Hepatocyte (in vitro differentiated cells): ENCODE measurements at regions not wholly inside any gene's neighbourhood (a gene's known extent, or its start where the extent isn't known, plus 50 kb on each side); places are given as distances from the start of the nearest gene placed in this dataset.

Source experiments
- CTCF ChIP-seq: fragments of 200-600 bp; sonication (generic); IDR thresholded peaks from 2 replicates; pipeline ENCODE4 v1.5.1; 2016; ENCODE audit warnings: antibody characterized with exemption, mild to moderate bottlenecking; ENCODE audit not compliant: poor library complexity
- EZH2 ChIP-seq: fragments of 200-600 bp; sonication (generic); IDR thresholded peaks from 2 replicates; pipeline ENCODE4 v1.6.1; 2016; ENCODE audit warnings: antibody characterized with exemption, mild to moderate bottlenecking, borderline replicate concordance
- EZH2phosphoT487 ChIP-seq: fragments of 200-600 bp; sonication (generic); IDR thresholded peaks from one replicate; pipeline ENCODE4 v1.6.1; 2018; ENCODE audit warnings: antibody characterized with exemption, mild to moderate bottlenecking, low read depth, moderate library complexity; ENCODE audit not compliant: unreplicated experiment, severe bottlenecking

- TF ChIP-seq EZH2phosphoT487: no peak
- no peak for TF ChIP-seq CTCF
- TF ChIP-seq EZH2: no peak
Observed at GRCh38 chr10:44183667-44184632, 200.9 kb downstream of the CXCL12 start.
